ENCODE measurements at regions not wholly inside any gene's neighbourhood (a gene's known extent, or its start where the extent isn't known, plus 50 kb on each side); places are given as distances from the start of the nearest gene placed in this dataset.

GRCh38 chr12:60997869-60998378 is 1262.3 kb upstream of the USP15 start:
- TF ChIP-seq CTCF (IDR thresholded peaks at IDR 0.05) (no peak), POLR2A (IDR thresholded peaks at IDR 0.05) (no peak)
